HL-60 (cell line): ENCODE measurements at regions not wholly inside any gene's neighbourhood (a gene's known extent, or its start where the extent isn't known, plus 50 kb on each side); places are given as distances from the start of the nearest gene placed in this dataset.

Experiments used
- GABPA ChIP-seq: IDR thresholded peaks from 2 replicates; pipeline ENCODE4 v1.6.1; 2012; ENCODE audit warnings: low read depth
- POLR2AphosphoS5 ChIP-seq: IDR thresholded peaks from 2 replicates; pipeline ENCODE4 v1.6.1; 2012; ENCODE audit warnings: low read depth
- TF ChIP-seq, protein P1 (sequence below): IDR thresholded peaks from one replicate; pipeline ENCODE4 v1.5.1; 2011; ENCODE audit warnings: low read length, control low read depth, inconsistent platforms; ENCODE audit not compliant: insufficient read depth
- TF ChIP-seq, protein P2 (sequence below): IDR thresholded peaks from 2 replicates; pipeline ENCODE4 v1.6.1; 2012; ENCODE audit warnings: low read depth; ENCODE audit not compliant: insufficient replicate concordance

DNA sequence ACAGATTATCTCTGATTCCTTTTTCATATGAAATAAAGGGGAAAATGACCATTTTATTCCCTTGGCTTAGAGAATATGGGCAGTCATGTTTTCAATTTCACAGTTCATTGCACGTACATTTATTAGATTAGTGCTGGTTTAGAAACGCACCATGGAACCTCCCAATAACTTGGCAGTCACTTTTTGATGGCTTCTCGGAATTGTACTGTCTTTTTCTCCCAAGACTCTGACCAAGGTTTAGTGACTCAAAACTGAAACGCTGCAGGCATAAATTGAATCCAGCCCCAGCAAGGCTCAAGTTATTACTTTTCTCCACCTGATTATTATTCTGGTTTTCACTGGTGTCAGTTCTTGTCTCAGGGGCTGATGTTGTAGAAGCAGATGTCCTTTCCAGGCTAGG is 55.6 kb upstream of the EGFLAM start:
- TF ChIP-seq, protein P1, sequence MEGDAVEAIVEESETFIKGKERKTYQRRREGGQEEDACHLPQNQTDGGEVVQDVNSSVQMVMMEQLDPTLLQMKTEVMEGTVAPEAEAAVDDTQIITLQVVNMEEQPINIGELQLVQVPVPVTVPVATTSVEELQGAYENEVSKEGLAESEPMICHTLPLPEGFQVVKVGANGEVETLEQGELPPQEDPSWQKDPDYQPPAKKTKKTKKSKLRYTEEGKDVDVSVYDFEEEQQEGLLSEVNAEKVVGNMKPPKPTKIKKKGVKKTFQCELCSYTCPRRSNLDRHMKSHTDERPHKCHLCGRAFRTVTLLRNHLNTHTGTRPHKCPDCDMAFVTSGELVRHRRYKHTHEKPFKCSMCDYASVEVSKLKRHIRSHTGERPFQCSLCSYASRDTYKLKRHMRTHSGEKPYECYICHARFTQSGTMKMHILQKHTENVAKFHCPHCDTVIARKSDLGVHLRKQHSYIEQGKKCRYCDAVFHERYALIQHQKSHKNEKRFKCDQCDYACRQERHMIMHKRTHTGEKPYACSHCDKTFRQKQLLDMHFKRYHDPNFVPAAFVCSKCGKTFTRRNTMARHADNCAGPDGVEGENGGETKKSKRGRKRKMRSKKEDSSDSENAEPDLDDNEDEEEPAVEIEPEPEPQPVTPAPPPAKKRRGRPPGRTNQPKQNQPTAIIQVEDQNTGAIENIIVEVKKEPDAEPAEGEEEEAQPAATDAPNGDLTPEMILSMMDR, result no peak
- TF ChIP-seq, protein P2, sequence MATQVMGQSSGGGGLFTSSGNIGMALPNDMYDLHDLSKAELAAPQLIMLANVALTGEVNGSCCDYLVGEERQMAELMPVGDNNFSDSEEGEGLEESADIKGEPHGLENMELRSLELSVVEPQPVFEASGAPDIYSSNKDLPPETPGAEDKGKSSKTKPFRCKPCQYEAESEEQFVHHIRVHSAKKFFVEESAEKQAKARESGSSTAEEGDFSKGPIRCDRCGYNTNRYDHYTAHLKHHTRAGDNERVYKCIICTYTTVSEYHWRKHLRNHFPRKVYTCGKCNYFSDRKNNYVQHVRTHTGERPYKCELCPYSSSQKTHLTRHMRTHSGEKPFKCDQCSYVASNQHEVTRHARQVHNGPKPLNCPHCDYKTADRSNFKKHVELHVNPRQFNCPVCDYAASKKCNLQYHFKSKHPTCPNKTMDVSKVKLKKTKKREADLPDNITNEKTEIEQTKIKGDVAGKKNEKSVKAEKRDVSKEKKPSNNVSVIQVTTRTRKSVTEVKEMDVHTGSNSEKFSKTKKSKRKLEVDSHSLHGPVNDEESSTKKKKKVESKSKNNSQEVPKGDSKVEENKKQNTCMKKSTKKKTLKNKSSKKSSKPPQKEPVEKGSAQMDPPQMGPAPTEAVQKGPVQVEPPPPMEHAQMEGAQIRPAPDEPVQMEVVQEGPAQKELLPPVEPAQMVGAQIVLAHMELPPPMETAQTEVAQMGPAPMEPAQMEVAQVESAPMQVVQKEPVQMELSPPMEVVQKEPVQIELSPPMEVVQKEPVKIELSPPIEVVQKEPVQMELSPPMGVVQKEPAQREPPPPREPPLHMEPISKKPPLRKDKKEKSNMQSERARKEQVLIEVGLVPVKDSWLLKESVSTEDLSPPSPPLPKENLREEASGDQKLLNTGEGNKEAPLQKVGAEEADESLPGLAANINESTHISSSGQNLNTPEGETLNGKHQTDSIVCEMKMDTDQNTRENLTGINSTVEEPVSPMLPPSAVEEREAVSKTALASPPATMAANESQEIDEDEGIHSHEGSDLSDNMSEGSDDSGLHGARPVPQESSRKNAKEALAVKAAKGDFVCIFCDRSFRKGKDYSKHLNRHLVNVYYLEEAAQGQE, result no peak
- TF ChIP-seq POLR2AphosphoS5 (no peak), GABPA (no peak)
